ENCODE measurements at regions not wholly inside any gene's neighbourhood (a gene's known extent, or its start where the extent isn't known, plus 50 kb on each side); places are given as distances from the start of the nearest gene placed in this dataset.
A peak's percentile ranks its signal among the peaks of the same experiment; 100 is the strongest.
"Not testable (repeated sequence)": the region's sequence is repeated elsewhere in the genome, so short reads cannot be mapped to it uniquely, and the experiment has no call there.

- TF ChIP-seq CTCF (conservative IDR thresholded peaks at IDR 0.05; ENCODE audit: control insufficient read depth, insufficient read depth, low read depth, low read length): no peak
- H3K4me3 ChIP-seq (ENCODE audit: control insufficient read depth, low read depth, low read length): no peak overlapping the region
- peak; percentile 98 for DNase-seq (ENCODE audit: low read depth)
Measured at GRCh38 chr4:151540728-151541388, 131.9 kb downstream of the FHIP1A start.

GRCh38 chr4:151541389-151542071, 132.6 kb downstream of the FHIP1A start:
- peak; percentile 98 for DNase-seq (ENCODE audit: low read depth)
- H3K4me3 ChIP-seq (ENCODE audit: control insufficient read depth, low read depth, low read length): no peak overlapping the region
- no peak for TF ChIP-seq CTCF (conservative IDR thresholded peaks at IDR 0.05; ENCODE audit: control insufficient read depth, insufficient read depth, low read depth, low read length)

DNA sequence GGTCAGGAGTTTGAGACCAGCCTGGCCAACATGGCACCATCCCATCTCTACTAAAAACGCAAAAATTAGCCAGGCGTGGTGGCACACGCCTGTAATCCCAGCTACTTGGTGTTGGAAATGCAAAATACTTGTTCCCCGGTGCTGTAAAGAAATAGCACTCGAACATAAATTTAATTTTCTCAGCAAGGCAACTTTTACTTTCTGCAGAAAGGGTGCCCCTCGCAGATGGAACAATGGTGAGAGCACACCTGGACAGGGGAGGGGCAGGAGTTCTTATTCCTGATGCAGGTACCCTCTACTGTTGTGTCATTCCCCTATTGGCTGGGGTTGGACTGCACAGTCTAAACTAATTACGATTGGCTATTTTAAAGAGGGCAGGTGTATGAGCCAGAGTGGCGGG, 139.7 kb downstream of the FHIP1A start:
- TF ChIP-seq CTCF (conservative IDR thresholded peaks at IDR 0.05; ENCODE audit: control insufficient read depth, insufficient read depth, low read depth, low read length): no peak
- DNase-seq (ENCODE audit: low read depth): no peak
- no peak overlapping the region for H3K4me3 ChIP-seq (ENCODE audit: control insufficient read depth, low read depth, low read length)

- not testable (repeated sequence) for DNase-seq (ENCODE audit: low read depth); H3K4me3 ChIP-seq (ENCODE audit: control insufficient read depth, low read depth, low read length)
Measured at GRCh38 chr4:151549378-151549777, 140.4 kb downstream of the FHIP1A start.

- TF ChIP-seq CTCF (conservative IDR thresholded peaks at IDR 0.05; ENCODE audit: control insufficient read depth, insufficient read depth, low read depth, low read length): no peak
- DNase-seq (ENCODE audit: low read depth): no peak
- H3K4me3 ChIP-seq (ENCODE audit: control insufficient read depth, low read depth, low read length): no peak overlapping the region
Measured at GRCh38 chr4:151553874-151554273, 144.9 kb downstream of the FHIP1A start.

GRCh38 chr4:151555151-151555945, 146.4 kb downstream of the FHIP1A start:
- H3K4me3 ChIP-seq (ENCODE audit: control insufficient read depth, low read depth, low read length): no peak overlapping the region
- no peak for TF ChIP-seq CTCF (conservative IDR thresholded peaks at IDR 0.05; ENCODE audit: control insufficient read depth, insufficient read depth, low read depth, low read length)
- peak; percentile 38 for DNase-seq (ENCODE audit: low read depth)
